ENCODE measurements at regions not wholly inside any gene's neighbourhood (a gene's known extent, or its start where the extent isn't known, plus 50 kb on each side); places are given as distances from the start of the nearest gene placed in this dataset.

DNA sequence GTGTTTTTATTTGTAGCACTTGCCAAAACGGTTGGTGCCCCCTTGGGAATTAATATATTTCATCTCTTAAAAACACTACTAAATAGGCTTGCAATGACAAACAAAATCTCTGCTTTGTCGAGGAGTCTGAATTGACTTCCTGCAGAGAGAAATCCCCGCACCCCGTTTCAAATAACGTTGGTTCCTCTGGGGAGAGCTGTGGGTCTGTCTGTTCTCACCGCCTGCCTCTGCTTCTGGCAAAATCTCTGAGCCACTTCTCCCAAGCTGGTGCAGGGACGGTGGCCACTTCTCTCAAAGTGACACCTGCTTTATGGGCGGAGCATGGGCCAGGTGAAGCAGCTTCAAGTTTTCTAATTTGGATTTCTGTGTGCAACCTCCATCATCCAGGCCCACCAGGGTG lies 186.3 kb upstream of the ADARB2 start:
- TF ChIP-seq, protein P1, sequence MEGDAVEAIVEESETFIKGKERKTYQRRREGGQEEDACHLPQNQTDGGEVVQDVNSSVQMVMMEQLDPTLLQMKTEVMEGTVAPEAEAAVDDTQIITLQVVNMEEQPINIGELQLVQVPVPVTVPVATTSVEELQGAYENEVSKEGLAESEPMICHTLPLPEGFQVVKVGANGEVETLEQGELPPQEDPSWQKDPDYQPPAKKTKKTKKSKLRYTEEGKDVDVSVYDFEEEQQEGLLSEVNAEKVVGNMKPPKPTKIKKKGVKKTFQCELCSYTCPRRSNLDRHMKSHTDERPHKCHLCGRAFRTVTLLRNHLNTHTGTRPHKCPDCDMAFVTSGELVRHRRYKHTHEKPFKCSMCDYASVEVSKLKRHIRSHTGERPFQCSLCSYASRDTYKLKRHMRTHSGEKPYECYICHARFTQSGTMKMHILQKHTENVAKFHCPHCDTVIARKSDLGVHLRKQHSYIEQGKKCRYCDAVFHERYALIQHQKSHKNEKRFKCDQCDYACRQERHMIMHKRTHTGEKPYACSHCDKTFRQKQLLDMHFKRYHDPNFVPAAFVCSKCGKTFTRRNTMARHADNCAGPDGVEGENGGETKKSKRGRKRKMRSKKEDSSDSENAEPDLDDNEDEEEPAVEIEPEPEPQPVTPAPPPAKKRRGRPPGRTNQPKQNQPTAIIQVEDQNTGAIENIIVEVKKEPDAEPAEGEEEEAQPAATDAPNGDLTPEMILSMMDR (IDR thresholded peaks at IDR 0.05): no peak
- TF ChIP-seq POLR2A (IDR thresholded peaks at IDR 0.05): no peak

Measured in right lobe of liver (tissue), 4 donors.